AG09319 (cell line): ENCODE measurements at regions not wholly inside any gene's neighbourhood (a gene's known extent, or its start where the extent isn't known, plus 50 kb on each side); places are given as distances from the start of the nearest gene placed in this dataset.

Experiments
- DNase-seq: peaks from one replicate; pipeline ENCODE4 v3.0.0-alpha.2; 2010; ENCODE audit warnings: low read depth; ENCODE audit errors: extremely low read depth
- TF ChIP-seq, protein P1 (sequence below): IDR thresholded peaks from 2 replicates; pipeline ENCODE4 v1.5.1; 2011; ENCODE audit warnings: low read depth, mild to moderate bottlenecking, inconsistent platforms, low read length, moderate library complexity

DNA sequence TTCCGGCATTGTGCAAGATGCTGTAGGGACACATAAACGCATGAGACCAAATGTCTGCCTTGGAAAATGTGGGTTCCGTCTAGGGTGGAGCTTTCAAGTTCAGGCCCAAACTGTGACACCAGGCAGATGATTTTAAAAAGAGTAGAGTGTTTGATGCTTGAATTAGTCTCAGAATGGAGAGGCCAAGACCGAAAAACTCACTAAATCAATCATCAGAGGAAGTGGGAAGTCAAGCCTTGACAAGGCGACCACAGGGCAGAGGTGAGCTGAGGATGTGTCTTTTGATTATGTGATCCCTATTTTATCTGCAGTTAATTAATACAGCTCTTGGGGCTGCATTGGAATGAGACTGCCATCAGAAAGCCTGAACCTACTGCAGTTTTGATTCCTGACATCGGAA lies 275.4 kb downstream of the ABHD5 start:
- no peak for DNase-seq
- TF ChIP-seq, protein P1, sequence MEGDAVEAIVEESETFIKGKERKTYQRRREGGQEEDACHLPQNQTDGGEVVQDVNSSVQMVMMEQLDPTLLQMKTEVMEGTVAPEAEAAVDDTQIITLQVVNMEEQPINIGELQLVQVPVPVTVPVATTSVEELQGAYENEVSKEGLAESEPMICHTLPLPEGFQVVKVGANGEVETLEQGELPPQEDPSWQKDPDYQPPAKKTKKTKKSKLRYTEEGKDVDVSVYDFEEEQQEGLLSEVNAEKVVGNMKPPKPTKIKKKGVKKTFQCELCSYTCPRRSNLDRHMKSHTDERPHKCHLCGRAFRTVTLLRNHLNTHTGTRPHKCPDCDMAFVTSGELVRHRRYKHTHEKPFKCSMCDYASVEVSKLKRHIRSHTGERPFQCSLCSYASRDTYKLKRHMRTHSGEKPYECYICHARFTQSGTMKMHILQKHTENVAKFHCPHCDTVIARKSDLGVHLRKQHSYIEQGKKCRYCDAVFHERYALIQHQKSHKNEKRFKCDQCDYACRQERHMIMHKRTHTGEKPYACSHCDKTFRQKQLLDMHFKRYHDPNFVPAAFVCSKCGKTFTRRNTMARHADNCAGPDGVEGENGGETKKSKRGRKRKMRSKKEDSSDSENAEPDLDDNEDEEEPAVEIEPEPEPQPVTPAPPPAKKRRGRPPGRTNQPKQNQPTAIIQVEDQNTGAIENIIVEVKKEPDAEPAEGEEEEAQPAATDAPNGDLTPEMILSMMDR = no peak

DNA sequence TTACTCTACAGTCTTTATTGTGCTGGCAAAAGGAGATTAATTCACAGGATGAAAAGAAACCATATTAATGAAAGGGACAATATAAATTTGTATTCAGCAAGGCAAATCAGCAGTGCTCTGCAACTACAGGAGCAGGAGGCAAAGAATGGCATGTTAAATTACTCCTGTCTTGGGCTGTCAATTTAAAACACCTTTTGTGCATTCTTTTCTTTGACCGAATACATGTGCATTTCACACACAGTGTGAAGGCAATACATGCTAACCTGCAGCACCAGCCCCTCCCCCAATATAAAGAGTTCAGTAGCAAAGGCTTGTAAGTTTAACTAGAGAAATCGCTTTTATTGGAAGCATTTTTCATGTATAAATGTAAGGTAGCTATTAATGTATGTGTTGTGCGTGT lies 275.2 kb upstream of the TOPAZ1 start:
- no peak for DNase-seq
- TF ChIP-seq, protein P1 = no peak

DNA sequence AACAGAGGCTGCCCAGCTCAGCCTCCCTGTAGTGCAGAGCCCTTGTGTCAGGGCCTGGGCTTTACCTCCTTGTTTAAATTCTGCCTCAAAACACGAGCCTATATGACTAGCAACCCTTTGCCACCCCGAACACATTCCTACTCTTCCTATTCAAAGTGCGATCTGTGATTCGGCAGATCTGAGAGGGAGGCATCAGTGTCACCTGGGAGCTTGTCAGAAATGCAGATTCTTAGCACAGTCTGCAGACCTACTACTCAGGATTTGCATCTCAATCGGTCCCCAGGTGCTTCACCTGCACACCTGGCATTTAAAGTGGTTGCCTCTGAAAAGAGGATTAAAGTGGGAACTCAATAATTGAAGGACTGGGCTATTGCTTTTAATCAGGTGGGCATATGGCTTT lies 273.2 kb upstream of the TOPAZ1 start:
- no peak for DNase-seq

DNA sequence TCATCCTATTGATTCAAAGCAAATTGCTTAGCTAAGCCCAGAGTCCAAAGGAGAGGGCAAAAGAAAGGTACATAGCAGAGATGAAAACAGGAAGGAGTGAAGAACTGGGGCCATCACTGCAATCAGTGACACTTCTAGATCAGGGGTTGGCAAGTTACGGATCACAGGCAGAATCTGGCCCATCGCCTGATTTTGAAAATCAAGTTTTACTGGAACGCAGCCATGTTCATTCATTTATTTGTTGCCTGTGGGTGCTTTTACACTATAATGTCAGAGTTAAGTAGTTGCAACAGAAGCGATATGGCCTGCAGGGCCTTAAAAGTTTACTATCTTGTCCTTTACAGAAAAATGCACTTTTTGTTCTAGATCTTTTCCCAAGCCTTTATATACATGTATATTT lies 271.7 kb upstream of the TOPAZ1 start:
- DNase-seq = no peak
- TF ChIP-seq, protein P1 = no peak

More for the DNA sequence above, 273.2 kb upstream of the TOPAZ1 start:
- TF ChIP-seq, protein P1 = no peak

DNA sequence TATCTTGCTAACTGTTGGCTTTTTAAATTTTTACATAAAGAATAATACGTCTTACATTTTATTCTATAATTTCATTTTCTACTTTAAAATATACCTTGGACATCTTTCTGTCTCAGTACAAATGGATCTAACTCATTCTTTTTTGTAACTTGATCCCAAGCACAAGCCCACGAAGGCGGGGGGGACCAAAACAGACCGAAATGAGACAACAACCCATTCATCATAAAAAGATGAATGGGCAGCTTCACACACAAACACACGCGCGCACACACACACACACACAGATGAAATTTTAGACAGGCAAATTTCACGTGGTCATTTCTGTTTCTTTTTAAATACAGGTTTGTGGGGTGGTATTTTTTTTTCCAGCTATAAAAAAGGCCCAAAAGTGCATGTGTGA lies 271.3 kb upstream of the TOPAZ1 start:
- TF ChIP-seq, protein P1 = no peak
- no peak for DNase-seq

DNA sequence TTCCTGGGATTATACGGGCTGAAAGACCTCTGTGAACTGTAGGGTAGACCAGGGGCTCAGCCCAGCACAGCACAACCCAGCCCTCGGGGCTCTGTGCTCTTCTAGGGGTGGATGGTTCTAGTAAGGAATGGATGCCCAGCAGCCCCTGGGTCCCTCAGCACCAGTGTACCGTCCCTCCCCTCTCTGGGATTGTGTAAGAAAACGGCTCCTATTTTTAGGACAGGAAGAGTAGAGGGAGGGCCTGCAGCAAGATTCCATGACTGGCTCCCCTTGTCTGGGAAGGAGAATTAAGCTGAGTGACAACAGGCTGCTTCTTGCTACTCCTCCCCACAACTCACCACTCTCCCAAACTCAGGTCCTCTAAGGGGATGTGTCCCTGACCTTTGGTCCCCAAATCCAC lies 270.8 kb upstream of the TOPAZ1 start:
- no peak for DNase-seq
- TF ChIP-seq, protein P1 = no peak

DNA sequence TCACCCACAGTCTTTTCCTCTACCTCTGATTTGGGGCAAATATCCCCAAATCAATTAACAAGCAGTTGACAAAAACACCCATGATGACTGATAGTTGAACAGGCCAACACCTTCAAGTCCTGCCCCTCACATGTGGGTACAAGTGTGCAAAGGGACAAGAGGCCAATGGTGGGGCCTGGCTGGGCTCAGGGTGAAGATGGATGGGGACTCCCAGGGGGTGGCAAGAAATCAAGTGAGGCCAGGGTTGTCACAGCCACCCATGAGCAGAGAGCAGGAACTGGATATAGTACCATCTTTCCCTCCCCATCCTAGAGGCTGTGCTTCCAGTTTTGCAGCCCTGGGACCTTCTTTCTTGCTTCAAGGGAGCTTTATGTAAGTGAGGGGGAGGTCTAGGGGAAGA lies 270.2 kb upstream of the TOPAZ1 start:
- no peak for DNase-seq
- TF ChIP-seq, protein P1 = no peak
